ENCODE measurements at regions not wholly inside any gene's neighbourhood (a gene's known extent, or its start where the extent isn't known, plus 50 kb on each side); places are given as distances from the start of the nearest gene placed in this dataset.

GRCh38 chr9:11374926-11375325 is 762.1 kb upstream of the PTPRD start:
- H3K36me3 ChIP-seq, result no peaks in the 10 kb centered on the region
- no peaks in the 10 kb centered on the region for H3K9me3 ChIP-seq
- no peaks in the 10 kb centered on the region for H3K27me3 ChIP-seq
- DNase-seq, result no peak
- no peak overlapping the region for H3K4me3 ChIP-seq

GRCh38 chr9:11402621-11403020 is 789.8 kb upstream of the PTPRD start:
- no peaks in the 10 kb centered on the region for H3K27me3 ChIP-seq
- peaks cover 11% of the 10 kb centered on the region; the same call in 1 of the 2 replicates for H3K9me3 ChIP-seq
- no peaks in the 10 kb centered on the region for H3K36me3 ChIP-seq
- no peak overlapping the region for H3K4me3 ChIP-seq
- no peak for DNase-seq

GRCh38 chr9:11414241-11414640 is 801.4 kb upstream of the PTPRD start:
- no peaks in the 10 kb centered on the region for H3K36me3 ChIP-seq
- no peak for DNase-seq
- H3K4me3 ChIP-seq, result no peak overlapping the region
- H3K27me3 ChIP-seq, result no peaks in the 10 kb centered on the region
- H3K9me3 ChIP-seq, result no peaks in the 10 kb centered on the region

- Histone ChIP-seq H3K27me3 (no peaks in the 10 kb centered on the region), H3K9me3 (no peaks in the 10 kb centered on the region), H3K36me3 (no peaks in the 10 kb centered on the region), H3K4me3 (no peak overlapping the region)
- no peak for DNase-seq
Measured at GRCh38 chr9:11417782-11418181, 805.0 kb upstream of the PTPRD start.

GRCh38 chr9:11431490-11431889 is 818.7 kb upstream of the PTPRD start:
- no peaks in the 10 kb centered on the region for H3K27me3 ChIP-seq
- no peak for DNase-seq
- no peaks in the 10 kb centered on the region for H3K36me3 ChIP-seq
- H3K4me3 ChIP-seq, result no peak overlapping the region
- H3K9me3 ChIP-seq, result no peaks in the 10 kb centered on the region

GRCh38 chr9:11432361-11432760 is 819.6 kb upstream of the PTPRD start:
- Histone ChIP-seq H3K4me3 (no peak overlapping the region), H3K9me3 (no peaks in the 10 kb centered on the region), H3K36me3 (no peaks in the 10 kb centered on the region), H3K27me3 (no peaks in the 10 kb centered on the region)
- DNase-seq, result no peak

- no peak for DNase-seq
Measured at GRCh38 chr9:11443631-11444030, 830.8 kb upstream of the PTPRD start.

GRCh38 chr9:11457825-11458790 is 845.3 kb upstream of the PTPRD start:
- Histone ChIP-seq H3K36me3 (no peaks in the 10 kb centered on the region), H3K27me3 (no peaks in the 10 kb centered on the region), H3K9me3 (no peaks in the 10 kb centered on the region), H3K4me3 (no peak overlapping the region)
- peak; percentile 48 for DNase-seq

More at GRCh38 chr9:11443631-11444030, 830.8 kb upstream of the PTPRD start:
- no peak overlapping the region for H3K4me3 ChIP-seq
- no peaks in the 10 kb centered on the region for H3K9me3 ChIP-seq
- no peaks in the 10 kb centered on the region for H3K27me3 ChIP-seq
- H3K36me3 ChIP-seq, result no peaks in the 10 kb centered on the region

GRCh38 chr9:11469745-11470144 is 856.9 kb upstream of the PTPRD start:
- no peaks in the 10 kb centered on the region for H3K36me3 ChIP-seq
- no peak overlapping the region for H3K4me3 ChIP-seq
- no peaks in the 10 kb centered on the region for H3K9me3 ChIP-seq
- H3K27me3 ChIP-seq, result no peaks in the 10 kb centered on the region
- DNase-seq, result no peak

- Histone ChIP-seq H3K36me3 (no peaks in the 10 kb centered on the region), H3K9me3 (no peaks in the 10 kb centered on the region), H3K4me3 (no peak overlapping the region), H3K27me3 (no peaks in the 10 kb centered on the region)
- no peak for DNase-seq
Measured at GRCh38 chr9:11471321-11471720, 858.5 kb upstream of the PTPRD start.

- H3K27me3 ChIP-seq, result no peaks in the 10 kb centered on the region
- DNase-seq, result no peak
- no peaks in the 10 kb centered on the region for H3K9me3 ChIP-seq
- H3K4me3 ChIP-seq, result no peak overlapping the region
- no peaks in the 10 kb centered on the region for H3K36me3 ChIP-seq
Measured at GRCh38 chr9:11500780-11501179, 888.0 kb upstream of the PTPRD start.

- no peaks in the 10 kb centered on the region for H3K27me3 ChIP-seq
- no peaks in the 10 kb centered on the region for H3K36me3 ChIP-seq
- DNase-seq, result no peak
- H3K4me3 ChIP-seq, result no peak overlapping the region
- no peaks in the 10 kb centered on the region for H3K9me3 ChIP-seq
Measured at GRCh38 chr9:11506980-11507379, 894.2 kb upstream of the PTPRD start.

GRCh38 chr9:11537566-11537965 is 924.8 kb upstream of the PTPRD start:
- DNase-seq, result no peak
- no peaks in the 10 kb centered on the region for H3K9me3 ChIP-seq
- no peak overlapping the region for H3K4me3 ChIP-seq
- no peaks in the 10 kb centered on the region for H3K36me3 ChIP-seq
- no peaks in the 10 kb centered on the region for H3K27me3 ChIP-seq

GRCh38 chr9:11542781-11543180 is 930.0 kb upstream of the PTPRD start:
- no peaks in the 10 kb centered on the region for H3K9me3 ChIP-seq

GRCh38 chr9:11546231-11546630 is 933.4 kb upstream of the PTPRD start:
- H3K36me3 ChIP-seq, result no peaks in the 10 kb centered on the region
- no peak for DNase-seq
- H3K9me3 ChIP-seq, result no peaks in the 10 kb centered on the region
- no peaks in the 10 kb centered on the region for H3K27me3 ChIP-seq
- H3K4me3 ChIP-seq, result no peak overlapping the region

More at GRCh38 chr9:11542781-11543180, 930.0 kb upstream of the PTPRD start:
- Histone ChIP-seq H3K27me3 (no peaks in the 10 kb centered on the region), H3K4me3 (no peak overlapping the region), H3K36me3 (no peaks in the 10 kb centered on the region)
- DNase-seq, result no peak

GRCh38 chr9:11549311-11549794 is 936.6 kb upstream of the PTPRD start:
- Histone ChIP-seq H3K9me3 (no peaks in the 10 kb centered on the region), H3K36me3 (no peaks in the 10 kb centered on the region), H3K27me3 (no peaks in the 10 kb centered on the region), H3K4me3 (no peak overlapping the region)
- no peak for DNase-seq

GRCh38 chr9:11551106-11551505 is 938.3 kb upstream of the PTPRD start:
- Histone ChIP-seq H3K36me3 (no peaks in the 10 kb centered on the region), H3K9me3 (no peaks in the 10 kb centered on the region), H3K4me3 (no peak overlapping the region), H3K27me3 (no peaks in the 10 kb centered on the region)
- no peak for DNase-seq

- no peaks in the 10 kb centered on the region for H3K36me3 ChIP-seq
- H3K4me3 ChIP-seq, result no peak overlapping the region
- no peaks in the 10 kb centered on the region for H3K9me3 ChIP-seq
- DNase-seq, result no peak
- no peaks in the 10 kb centered on the region for H3K27me3 ChIP-seq
Measured at GRCh38 chr9:11558043-11558442, 945.2 kb upstream of the PTPRD start.
